Vagina (tissue), 2 donors: ENCODE measurements at regions not wholly inside any gene's neighbourhood (a gene's known extent, or its start where the extent isn't known, plus 50 kb on each side); places are given as distances from the start of the nearest gene placed in this dataset.

Experiments used
- CTCF ChIP-seq, 3 experiments: fragments of 450-650 bp in 2 of 3; fragments of 200-600 bp in 1 of 3; sonication (generic) in 1 of 3; IDR thresholded peaks; one replicate each; pipeline ENCODE4 v1.5.1; 2017 to 2019; ENCODE audit warnings: antibody characterized with exemption in 3 of 3, mild to moderate bottlenecking in 2 of 3, moderate library complexity in 2 of 3
- POLR2A ChIP-seq, 2 donors: fragments of 450-650 bp; IDR thresholded peaks; one replicate each; pipeline ENCODE4 v1.6.1; 2017; ENCODE audit warnings: antibody characterized with exemption in 2 of 2, mild to moderate bottlenecking in 2 of 2, moderate library complexity in 2 of 2

GRCh38 chr20:51131811-51132210, 108.9 kb upstream of the KCNG1 start:
- TF ChIP-seq CTCF (IDR thresholded peaks at IDR 0.05) (no peak), POLR2A (IDR thresholded peaks at IDR 0.05) (no peak)
